GM18505 (cell line): ENCODE measurements at regions not wholly inside any gene's neighbourhood (a gene's known extent, or its start where the extent isn't known, plus 50 kb on each side); places are given as distances from the start of the nearest gene placed in this dataset.
"Not testable (repeated sequence)": the region's sequence is repeated elsewhere in the genome, so short reads cannot be mapped to it uniquely, and the experiment has no call there.

Experiments used
- ATAC-seq: cut with Tn5 transposase; IDR thresholded peaks from one replicate; pipeline ENCODE4 v1.9.1; 2021; ENCODE audit not compliant: unreplicated experiment
- POLR2A ChIP-seq: IDR thresholded peaks from 4 replicates; pipeline ENCODE4 v1.6.1; 2011; ENCODE audit warnings: borderline replicate concordance; ENCODE audit not compliant: insufficient read depth, insufficient read length; ENCODE audit errors: extremely low read depth

DNA sequence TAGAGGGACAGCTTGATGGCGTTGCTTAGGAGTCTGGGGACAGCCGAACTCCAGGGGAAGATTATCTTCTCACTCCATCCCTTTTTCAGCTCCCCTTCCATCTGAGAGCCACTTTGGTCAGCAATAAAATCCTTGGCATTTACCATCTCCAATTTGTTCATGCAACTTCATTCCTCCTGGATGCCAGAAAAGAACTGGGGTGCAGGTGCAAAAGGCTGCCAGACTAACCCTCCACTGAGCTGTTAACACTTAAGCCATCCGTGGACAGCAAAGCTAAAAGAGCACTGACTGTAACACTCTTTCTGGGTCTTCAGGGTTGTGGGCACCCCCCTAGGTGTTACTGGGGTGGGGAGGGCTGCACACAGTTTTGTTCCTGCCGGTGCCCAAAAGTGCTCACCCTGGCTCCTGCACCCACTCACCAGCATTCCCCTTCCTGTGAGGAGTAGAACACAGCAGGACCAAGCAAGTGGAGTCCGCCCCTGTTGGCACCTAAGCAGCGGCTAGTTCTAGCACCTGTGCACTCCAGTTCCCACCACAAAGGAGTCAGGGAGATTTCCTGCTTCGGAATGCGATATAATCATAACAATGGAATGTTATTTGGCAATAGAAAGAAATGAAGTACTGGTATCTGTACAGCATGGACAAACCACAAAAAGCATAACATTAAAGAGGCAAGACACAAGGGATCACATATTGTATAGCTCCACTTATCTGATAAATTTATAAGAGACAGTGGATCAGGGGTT lies 95.1 kb downstream of the NPY start:
- ATAC-seq: no peak
- no peak for TF ChIP-seq POLR2A

DNA sequence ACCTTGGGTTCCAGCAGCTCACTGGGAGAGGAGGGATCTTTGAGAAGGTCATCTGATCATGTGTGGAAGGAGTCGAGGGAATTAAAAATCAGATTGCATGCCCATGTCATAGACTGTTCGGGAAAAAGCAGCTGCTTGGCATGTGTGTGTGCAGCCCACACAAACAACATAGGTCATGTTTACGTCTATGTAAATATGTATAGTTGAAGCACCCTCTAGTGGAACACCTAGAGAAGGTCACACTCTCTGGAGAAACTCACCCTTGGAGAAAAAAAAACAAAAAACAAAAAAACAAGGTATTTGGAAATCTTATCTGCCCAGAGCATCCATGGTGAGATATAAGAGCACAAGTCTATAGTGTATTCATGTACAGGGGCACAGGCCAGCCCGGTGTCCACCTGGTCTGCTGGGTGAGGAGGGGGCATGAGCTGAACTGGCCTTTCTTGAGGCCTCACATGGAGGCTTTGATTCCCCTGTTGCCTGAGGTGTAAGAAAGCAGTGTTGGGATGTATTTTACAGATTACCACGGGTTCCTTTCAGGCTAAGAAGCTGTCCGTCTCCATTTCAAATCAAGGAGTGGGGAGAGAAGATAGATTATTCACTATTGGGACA lies 98.0 kb downstream of the NPY start:
- no peak for TF ChIP-seq POLR2A
- ATAC-seq: no peak

GRCh38 chr7:24383055-24383454 lies 99.1 kb downstream of the NPY start:
- no peak for TF ChIP-seq POLR2A
- no peak for ATAC-seq

- ATAC-seq: peak; percentile 60
- no peak for TF ChIP-seq POLR2A
These were observed 100.5 kb downstream of the NPY start for GRCh38 chr7:24384362-24385030.

GRCh38 chr7:24388212-24388611 lies 104.2 kb downstream of the NPY start:
- no peak for ATAC-seq
- TF ChIP-seq POLR2A: no peak

DNA sequence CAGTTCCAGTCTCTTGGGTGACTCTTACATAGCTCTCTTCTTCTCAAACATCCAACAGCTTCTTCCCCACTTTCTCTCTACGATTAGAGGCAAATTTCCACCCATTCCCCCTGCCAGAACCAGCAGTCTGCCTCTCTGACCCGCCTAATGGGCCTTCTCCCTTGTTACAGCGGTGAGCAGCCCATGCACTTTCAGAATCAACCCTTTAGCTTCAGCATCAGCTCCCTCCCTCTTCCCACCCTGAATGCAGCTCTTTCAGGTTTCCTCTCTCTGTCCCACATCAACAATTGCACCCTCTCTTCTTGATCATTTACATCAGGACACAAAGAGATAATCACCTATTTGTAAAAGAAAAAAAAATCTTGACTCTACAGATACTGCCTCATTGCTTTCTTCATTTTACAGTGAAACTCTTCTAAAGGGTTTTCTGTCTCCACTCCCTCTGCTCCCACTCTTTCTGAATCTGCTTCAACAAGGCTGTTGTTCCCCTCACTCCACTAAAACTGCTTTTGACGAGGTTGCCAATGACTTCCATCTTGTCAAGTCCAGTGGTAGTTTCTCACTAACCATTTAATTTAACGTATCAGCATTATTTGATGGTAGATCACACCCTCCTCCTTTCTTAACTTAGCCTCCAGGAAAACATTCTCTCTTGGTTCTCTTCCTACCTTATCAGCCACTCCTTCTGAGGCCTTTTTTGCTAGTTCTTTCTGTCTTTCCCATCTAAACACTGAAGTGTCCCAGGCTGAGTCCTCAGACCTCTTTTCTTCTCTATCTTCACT lies 106.6 kb downstream of the NPY start:
- ATAC-seq: no peak
- TF ChIP-seq POLR2A: no peak

- TF ChIP-seq POLR2A: no peak
- ATAC-seq: no peak
These were observed 108.8 kb downstream of the NPY start for GRCh38 chr7:24392774-24393173.

- no peak for ATAC-seq
- TF ChIP-seq POLR2A: no peak
These were observed 111.5 kb downstream of the NPY start for GRCh38 chr7:24395512-24395911.

DNA sequence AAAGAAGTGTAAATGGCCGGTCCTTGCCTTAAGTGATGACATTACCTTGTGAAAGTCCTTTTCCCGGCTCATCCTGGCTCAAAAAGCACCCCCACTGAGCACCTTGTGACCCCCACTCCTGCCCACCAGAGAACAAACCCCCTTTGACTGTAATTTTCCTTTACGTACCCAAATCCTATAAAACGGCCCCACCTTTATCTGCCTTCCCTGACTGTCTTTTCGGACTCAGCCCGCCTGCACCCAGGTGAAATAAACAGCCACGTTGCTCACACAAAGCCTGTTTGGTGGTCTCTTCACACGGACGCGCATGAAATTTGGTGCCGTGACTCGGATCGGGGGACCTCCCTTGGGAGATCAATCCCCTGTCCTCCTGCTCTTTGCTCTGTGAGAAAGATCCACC lies 112.4 kb downstream of the NPY start:
- not testable (repeated sequence) for ATAC-seq

- ATAC-seq: no peak
These were observed 117.9 kb downstream of the NPY start for GRCh38 chr7:24401628-24402593.

DNA sequence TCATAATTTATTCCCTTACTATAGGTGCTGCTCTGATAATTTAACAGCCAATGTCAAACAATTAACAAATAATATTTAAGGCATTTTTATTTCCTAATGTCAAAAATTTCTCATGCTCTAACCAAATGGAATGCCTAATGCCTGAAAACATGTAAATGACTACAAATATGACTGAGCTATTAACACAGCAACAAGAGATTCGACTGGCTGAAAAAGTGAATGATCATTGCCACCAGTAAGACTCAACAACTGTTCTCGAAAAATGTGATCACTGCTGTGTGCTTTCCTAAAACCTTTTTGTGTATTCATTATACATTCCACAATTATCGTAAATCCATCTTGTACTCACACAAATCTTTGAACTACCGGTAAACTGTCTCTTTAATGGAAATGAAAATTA lies 118.7 kb downstream of the NPY start:
- ATAC-seq: no peak

More at GRCh38 chr7:24401628-24402593, 117.9 kb downstream of the NPY start:
- no peak for TF ChIP-seq POLR2A

GRCh38 chr7:24403557-24403956 lies 119.6 kb downstream of the NPY start:
- no peak for TF ChIP-seq POLR2A
- no peak for ATAC-seq

More for the DNA sequence above, 118.7 kb downstream of the NPY start:
- no peak for TF ChIP-seq POLR2A

GRCh38 chr7:24404315-24404714 lies 120.3 kb downstream of the NPY start:
- no peak for ATAC-seq
- TF ChIP-seq POLR2A: no peak

DNA sequence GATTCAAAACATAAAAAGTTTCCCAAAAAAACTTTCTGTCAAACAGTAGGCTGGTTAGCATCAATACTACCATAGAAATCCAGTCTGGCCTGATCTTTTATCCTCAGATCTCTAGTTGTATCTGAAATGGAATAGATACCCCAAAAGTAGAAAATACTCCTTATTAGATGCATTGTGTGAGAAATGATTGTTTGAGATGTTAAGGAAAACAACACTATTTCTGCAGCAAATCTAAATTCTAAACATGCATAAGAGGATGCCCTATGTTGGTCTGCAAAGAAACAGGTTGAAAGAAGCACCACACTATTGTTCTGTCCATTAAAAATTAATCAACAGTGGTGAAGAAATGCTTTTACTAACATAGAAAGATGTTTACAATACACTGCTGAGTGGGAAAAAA lies 121.0 kb downstream of the NPY start:
- no peak for ATAC-seq
- TF ChIP-seq POLR2A: no peak
